HG03066 (cell line): ENCODE measurements at regions not wholly inside any gene's neighbourhood (a gene's known extent, or its start where the extent isn't known, plus 50 kb on each side); places are given as distances from the start of the nearest gene placed in this dataset.

Experiments
- ATAC-seq: cut with Tn5 transposase; IDR thresholded peaks from one replicate; pipeline ENCODE4 v1.9.1; 2021; ENCODE audit warnings: low read depth; ENCODE audit not compliant: unreplicated experiment

DNA sequence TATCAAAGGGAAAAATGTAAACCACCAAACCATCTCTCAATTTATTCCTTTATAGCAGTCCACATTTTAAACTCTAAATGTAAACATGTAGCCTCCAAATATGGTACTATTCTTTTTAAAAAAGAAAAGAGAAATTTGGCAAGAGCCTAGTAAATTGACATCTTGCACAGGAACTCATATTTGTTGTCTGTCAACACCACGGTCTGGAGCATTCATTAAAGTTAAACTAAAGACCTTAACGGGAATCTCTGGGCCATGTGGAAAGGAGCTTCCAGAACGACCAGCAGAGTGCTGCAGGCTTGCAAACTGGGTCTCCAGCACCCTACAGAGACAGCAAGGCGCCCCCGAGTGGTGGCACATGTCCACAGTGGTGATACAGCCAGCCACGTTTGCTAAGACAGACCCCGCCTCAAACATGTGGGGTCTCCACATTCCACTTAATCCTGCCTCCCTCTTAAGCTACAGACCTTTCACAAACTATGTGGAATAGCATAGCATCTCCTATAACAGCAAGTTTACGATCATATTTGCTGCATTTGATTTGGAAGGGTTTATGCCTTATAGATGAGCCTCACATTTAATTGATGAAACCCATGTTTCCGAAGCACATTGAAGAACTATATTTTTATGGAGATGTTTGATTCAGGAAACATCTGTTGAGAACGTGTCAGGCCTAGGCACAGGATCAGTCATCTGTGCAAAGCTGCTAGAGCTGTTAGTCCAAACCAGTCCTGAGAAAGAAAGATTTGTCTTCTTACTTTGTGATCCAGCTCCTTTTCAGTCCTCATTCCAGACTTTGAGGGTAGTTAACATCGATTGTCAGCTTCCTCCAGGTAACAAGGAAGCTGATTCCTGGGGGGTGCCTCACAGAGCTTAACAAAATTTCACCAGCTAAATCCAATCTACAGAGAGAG, 96.4 kb upstream of the BACE2 start:
- no peak for ATAC-seq

DNA sequence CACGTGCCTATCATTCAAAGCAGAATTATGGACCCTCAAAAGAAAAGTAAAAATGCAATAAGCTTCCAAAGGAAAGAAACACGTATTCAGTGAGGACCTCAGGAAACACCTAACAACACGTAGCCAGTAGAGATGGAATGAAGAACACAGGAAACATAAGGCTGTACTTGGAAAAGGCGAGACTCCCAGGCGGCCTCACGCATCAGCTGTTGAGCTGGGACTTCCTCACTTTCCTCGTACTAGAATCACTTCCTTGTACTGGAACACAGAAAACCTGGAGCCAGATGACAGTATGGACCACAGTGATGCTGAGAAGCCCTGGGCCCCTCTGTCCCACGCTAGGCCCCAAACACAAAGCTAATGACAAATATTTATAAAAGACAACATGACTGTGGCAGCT, 94.4 kb upstream of the BACE2 start:
- no peak for ATAC-seq

DNA sequence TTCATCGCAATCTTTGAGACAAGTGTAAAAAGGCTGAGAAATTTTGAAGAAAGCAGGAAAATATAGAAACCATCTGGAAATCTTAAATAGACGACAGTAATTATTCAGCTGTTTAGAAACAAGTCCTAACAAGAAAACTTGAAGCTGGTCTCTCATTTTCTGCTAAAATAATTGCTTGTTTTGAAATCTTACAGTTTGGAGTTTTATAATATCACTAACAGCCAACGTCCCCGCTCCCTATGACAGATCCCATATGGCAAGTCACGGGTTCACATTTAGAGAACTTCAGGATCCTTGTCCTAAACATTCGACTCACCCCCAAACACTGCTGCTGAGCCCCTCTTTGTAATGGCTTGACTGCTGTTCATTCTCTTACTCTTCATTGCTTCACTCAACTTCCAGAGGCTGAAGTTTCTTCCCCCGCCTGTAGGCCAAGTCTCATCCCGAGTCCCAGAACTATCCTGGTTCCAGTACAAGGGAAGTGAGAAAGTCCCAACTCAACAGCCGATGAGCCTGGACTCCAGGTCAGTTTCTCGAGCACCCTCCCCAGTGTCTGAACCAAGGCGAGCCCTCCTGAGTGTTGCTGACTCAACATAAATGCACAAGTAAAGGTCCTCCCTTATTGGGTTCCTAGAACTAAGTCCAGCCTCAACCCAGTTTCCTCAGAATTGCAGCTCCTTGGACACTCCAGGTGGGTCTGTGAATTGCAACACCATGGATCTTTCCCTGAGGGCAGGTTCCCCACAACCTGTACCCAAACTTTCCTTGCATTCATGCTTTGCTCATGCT, 93.4 kb upstream of the BACE2 start:
- no peak for ATAC-seq

DNA sequence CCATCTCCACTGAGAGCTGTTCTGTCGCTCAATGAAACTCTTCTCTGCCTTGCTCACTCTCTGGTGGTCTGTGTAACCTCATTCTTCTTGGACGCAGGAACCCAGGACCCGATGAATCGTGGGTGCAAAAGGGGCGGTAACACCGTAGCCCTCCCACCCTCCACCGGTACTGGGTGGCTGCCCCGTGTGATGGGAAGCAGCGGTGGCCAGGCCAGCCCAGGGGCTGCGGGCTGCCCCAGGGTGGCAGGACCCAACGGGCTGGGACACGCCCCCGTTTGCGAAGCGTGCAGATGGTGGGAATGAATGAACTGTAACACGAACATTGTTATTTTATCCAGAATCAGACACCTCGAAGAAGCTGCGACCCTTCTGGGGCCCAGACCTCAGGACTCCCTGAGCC, 92.3 kb upstream of the BACE2 start:
- no peak for ATAC-seq

DNA sequence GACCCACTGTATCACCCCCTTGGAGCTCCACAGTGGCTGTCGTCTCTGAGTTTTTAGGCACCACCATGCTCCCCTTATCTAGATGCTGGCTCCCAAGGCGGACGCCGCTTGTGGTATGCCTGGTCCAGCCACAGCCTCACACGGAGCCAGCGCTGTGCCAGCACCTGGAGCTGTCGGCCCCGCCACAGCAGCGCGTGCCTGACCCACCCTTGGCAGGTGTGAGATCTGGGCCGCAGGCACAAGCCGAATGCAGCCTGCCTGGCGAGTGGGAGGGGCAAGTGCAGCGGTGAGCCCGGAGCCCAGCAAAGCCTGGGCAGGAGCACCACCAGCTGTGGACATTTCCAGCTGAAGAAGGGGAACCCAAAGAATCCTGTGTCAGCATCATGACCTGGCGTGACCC, 91.9 kb upstream of the BACE2 start:
- no peak for ATAC-seq

DNA sequence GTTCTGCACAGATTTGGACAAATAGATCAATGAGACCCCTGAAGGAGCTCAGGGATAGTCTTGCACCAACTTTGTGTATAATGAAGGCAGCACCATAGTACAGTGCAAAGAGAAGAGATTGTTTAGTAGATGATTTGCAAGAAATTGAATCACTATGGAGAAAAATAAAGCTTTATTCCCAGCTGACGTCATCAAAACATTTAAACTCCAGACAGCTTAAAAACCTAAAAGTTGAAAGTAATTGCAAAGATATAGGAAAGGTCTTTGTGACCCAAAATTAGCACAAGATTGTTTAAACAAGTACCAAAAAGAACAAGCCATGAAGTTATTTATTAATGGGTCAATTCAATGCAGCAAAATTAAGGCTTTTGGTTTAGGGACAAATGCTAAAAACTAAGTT, 88.8 kb upstream of the BACE2 start:
- ATAC-seq = no peak

DNA sequence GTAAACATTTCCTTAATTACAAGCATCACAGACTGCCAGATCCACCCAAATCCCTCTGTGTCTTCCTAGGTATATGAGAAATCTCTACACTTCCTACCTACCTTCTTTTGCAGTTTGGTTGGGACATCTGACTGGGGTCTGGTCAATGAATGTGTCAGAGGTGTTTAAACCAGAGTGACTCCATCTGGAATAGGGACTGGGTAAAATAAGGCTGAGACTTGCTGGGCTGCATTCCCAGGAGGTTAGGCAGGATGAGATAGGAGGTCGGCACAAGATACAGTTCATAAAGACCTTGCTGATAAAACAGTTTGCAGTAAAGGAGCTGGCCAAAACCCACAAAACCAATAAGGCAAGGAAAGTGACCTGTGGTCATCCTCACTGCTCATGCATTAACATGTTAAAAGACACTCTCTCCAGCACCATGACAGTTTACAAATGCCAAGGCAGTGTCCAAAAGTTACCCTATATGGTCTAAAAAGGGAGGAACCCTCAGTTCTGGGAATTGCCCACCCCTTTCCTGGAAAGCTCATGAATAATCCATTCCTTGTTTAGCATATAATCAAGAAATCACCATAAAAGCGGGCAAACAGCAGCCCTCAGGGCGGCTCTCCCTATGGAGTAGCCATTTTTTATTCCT, 87.4 kb upstream of the BACE2 start:
- ATAC-seq = no peak

DNA sequence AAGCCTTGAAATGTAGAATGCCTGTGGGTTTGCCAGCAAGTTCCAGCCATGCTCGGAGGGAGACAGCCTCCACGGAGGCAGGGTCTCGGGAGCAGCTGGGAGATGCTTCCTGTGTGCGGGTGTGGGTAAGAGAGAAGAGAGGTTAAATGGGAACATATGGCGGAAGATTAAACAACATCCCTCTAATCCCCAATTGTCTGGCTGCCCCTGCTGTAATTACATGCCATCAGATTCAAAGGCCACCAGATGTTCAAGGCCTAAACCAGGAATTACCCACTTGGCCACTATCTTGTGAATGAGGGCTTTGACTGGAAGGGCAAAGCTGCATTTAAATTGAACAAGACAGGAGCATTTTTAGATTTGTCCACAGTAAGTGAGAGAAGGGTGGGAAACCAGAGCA, 81.4 kb upstream of the BACE2 start:
- no peak for ATAC-seq

DNA sequence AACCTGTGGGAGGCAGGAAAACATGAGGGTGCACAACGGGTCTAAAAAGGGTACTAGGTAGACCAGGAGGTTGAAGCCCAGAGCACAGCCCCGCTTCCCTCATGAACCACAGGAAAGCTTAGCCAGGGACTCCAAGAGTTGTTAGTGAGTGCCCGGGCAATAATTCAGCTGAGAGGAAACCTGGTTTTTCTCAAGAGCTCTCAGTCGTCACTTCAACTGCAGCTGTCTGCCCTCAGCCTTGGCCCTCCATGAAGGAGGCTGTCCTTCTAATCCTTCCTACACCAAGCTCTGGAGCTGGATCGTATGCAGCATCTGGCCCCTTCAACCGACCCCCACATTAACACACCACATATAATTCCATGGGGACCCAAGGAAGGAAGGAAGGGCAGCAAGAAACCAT, 77.0 kb upstream of the BACE2 start:
- no peak for ATAC-seq

DNA sequence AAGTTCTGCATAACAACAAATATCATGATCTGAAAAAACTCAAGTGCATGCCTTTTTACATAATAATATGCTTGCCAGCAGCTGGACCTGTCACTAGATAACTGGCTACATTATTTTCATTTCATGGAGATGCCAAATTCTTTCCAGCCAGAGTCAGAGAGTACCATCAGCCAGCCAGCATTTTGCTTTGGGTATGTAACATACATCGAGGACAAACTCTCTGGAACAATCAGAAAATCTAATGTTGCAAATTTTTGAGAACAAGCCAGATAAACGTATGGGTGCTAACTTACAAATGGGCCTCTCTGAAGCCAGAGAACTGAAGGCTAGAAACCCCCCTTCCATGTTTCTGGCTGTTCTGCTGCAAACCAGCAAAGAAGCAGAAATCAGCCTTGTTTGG, 76.3 kb upstream of the BACE2 start:
- ATAC-seq = no peak

DNA sequence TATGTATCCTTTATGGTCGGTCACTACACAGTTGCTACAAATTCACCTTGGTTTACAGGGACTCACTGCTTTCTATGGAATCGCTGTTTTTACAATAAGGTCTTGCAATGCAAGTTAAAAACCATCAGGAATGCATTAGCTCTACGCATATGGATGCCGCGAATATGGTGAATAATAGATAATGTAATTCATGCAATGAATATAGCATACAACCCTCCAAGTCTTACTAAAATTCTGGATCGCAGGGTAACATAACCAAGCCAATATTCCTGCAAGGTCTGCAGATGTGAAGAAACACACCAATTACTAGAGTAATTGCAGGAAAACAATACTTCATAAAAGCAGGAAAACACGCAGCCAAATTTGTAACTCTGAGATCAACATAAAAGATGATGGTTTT, 75.6 kb upstream of the BACE2 start:
- ATAC-seq = no peak

DNA sequence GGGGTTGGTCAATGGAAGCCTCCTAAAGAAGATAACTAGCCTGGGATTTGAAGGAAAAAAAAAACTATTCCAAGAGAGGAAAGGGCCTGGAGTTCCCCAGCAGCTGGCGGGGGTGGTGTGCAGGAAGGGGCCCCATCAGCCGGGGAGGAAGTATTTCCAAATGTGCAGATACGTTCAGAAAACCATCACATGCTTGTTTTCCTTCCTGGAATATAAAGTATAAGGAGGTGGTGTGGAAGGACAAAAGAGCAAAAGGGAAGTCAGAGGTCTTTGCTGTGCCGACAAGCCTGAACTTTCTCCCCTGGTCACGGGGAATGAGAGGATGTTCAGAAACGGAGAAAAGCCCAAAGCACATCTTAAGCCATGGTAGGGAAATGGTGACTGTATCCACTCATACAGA, 72.0 kb upstream of the BACE2 start:
- no peak for ATAC-seq

DNA sequence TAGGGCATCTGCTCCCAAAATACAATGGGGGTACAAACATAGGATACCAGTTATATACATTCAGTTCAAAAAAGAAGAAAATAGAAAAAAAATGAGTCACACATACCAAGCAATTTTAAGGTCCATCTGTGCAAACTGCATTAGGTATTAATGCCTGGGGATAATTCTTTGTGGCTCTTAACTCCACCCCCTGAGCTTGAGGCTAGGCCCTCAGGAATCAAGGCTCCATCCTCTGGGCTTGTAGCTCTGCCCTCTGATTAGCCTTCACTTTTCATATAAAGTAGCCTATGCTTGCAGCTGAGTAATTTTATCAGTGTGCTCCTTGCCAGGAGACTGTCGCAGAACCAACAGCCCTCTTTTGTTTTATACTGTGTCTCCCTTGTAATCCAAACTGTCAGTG, 69.9 kb upstream of the BACE2 start:
- ATAC-seq = no peak

DNA sequence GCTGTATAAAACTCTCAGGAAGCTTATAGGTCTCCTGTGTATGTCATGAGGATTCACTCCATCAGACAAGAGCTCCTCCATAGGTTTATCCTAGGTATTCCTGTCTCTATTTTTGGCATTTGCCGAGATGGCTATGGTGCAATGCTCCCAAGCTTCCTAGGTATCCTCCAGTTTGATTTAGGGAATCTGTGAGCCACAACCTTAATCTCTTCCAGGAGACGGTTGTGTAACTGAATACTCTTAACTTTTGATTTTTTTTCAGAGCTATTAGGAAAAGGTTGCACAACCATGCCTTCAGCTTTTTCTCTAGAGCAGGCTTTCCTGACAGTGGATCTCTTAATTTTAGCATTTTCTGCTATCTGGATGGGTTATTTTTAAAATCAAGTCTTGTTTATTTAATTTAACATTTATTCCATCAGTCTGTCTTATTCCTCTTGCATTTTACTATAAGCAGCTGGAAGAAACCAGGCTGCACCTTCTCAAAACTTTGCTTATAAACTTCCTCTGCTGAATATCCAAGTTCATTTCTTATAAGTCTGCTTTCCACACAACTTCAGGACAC, 69.4 kb upstream of the BACE2 start:
- ATAC-seq = no peak

DNA sequence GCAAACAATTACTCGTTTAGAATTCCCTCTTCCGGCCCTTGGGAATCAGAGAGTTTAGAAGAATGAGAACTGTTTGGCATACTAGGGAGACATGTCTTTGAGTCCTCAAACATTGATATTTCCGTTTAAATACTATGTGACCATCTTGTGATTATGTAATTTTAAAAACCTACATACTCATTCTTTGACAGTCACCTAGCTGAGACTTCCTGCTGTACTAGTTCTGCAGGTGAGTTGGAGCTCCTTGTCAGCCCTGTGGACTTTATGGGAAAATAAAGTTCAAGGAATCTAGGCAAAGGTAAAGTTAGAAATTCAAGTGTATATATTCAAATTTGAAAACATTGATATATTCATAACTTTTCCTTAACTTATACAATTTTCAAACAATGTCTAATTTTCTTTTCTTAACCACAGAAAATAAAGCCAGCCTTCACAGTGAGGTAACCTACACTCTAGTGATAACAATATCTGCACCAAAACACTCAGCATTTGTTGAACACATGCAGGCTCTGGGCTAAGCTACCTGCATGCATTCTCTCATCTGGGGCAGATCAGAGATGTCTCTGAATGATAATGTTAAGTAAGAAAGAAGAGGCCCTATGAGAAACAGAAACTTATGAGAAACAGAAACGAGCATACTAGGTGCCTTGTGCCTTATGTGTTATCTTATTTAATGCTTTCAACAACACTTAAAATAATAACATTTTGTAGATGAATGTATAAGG, 67.0 kb upstream of the BACE2 start:
- no peak for ATAC-seq

DNA sequence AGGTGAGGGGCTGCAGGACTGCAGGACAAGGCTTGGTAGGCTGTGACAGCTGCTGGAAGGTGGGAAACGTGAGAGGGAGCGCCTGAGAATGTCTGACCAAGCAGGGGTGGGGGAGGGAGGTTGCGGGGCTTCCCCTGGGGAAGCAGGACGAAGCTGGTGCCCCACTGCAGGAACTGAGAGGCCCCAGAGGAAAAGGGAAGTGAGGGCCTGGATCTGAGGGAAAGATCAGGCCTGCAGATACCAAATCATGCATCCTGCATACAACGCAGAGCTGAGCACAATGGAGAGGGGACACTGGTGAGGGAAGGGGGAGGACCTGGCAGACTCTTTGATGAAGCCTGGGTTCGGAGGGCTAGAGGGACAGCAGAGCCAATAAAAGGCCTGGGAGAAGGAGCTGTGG, 65.7 kb upstream of the BACE2 start:
- no peak for ATAC-seq

DNA sequence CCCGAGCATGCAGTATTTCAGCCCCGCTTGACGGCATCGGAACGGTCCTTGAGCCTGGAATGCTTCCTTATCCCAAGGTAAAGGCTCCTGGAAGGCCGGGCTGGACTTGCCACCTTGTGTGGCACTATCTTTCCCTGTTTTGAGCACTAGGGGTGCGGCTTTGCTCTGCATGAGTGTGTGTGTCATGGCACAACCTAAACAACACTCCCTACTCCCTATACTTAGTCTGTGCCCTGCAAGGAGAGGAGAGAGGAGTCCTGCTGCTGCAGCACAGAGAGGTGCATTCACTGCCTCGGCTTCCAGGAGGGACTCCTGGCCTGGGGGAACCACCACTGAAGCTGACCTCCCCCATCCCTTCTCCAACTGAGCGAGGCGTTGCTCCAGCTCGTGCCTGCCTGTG, 60.4 kb upstream of the BACE2 start:
- ATAC-seq = no peak

DNA sequence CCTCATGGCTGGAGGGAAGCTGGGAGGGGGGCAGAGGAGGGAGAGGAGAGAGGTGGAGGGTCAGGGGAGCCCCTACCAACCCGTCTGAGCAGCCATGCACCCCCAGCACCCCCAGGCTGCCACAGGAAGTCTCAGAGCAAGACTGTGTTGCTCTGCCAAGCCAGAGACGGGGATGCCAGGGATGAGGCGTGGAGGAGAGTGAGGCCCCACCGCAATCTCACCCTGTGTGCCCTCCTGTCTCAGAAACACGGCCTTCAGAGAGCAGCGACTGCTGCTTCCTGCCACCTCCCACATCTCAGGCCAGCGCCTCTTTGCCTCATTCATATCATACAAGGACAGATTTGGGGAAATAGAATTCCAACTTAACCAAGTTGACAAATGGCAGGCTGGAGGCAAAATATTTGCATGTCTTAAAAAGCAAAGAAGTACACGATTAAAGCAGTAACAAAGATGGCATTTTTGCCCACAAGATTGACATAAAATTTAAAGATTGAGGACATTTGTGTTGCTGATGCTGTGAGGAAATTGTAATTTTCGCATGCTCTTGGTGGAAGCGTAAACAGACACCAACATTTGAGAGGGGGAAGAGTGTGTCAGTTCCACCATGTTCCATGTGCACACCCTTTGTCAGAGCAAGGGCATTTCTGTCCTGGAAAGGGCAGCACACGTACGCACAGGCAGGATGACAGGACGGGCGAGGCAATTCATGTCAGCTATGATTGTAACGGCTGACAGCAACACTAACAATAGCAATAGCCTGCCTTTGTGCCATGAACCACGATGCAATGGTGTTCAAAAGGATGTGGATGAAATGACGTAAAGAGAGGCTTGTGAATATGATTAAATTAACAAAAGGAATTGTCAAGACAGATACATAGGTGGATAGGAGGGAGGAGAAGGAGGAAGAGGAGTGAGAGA, 59.0 kb upstream of the BACE2 start:
- ATAC-seq = no peak

DNA sequence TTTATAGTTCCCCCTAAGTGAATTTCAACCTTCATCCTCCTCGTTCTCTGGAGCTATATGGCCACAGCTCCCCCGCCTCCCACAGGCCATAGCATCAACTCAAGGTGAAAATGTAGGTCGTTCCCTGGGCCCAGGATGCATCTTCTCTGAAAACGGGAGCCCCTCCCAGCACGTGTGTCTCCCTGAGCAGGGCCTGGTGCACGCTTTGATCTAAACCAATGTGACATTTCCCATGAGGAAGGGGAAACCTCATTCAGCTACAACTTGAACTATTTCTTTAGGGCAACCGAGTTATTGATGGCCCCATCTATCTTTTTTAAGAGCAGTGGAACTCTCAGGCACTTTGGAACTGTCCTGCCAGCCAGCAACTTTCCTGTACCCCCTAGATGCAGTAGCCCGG, 57.8 kb upstream of the BACE2 start:
- ATAC-seq = no peak

DNA sequence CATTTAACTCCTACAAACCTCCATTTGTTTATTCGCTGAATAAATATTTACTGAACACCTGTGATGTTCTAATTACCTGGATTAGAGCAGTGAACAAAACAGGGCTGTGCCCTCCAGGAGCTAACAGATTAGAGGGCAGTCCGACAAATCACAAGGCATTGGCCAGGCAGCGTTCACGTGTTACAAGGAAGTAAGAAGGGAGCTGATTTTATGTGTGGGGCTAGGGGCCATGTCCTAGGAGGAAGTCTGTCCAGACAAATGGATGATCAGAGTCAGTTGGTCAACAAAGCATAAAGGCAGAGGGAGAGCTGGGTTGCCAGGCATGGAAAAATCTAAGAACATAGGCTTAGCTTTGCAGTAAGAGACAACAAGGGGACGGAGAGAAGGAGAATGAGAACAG, 57.3 kb upstream of the BACE2 start:
- ATAC-seq = no peak
